NOMO-1 treated with dmso at 0.1 percent for 144 hours (cell line): ENCODE measurements at regions not wholly inside any gene's neighbourhood (a gene's known extent, or its start where the extent isn't known, plus 50 kb on each side); places are given as distances from the start of the nearest gene placed in this dataset.

Experiments used
- DNase-seq: peaks from one replicate; lab custom pipeline; 2025; ENCODE audit not compliant: unreplicated experiment; lab: John Stamatoyannopoulos, UW

DNA sequence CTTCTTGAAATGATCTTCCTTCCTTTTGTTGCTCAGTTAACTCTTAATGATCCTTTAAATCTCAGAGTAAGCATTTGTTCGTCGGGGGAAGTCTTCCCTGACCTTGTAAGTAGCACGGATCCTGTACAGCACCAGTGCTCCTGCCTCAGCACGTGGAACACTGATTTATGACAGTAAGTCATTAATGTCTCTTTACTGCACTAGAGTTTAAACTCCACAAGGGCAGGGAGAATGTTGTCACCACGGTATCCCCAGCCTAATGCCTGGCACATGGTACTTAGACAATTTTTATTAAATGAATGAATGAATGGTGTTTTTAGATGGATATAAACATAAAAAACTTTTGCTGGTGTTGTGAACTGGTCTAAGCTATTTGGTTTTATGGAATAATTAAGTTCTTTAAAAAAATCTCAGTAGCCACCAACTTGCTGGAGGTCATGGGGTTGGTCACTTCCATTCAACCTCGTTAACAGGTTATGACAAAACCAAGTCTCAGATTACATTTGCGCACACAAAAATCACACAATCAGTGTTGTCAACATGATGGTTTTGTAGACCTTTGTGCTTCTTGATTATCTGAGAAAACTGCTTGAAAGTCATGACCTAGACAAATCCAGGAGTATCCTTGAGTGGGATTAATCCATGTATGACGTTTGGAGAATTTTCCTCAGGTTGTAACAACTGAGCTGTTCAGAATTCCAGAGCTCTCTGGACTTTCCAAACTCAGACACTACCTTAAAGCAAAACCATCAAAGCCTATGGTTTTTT, 326.9 kb downstream of the DUSP10 start:
- DNase-seq = no peak

DNA sequence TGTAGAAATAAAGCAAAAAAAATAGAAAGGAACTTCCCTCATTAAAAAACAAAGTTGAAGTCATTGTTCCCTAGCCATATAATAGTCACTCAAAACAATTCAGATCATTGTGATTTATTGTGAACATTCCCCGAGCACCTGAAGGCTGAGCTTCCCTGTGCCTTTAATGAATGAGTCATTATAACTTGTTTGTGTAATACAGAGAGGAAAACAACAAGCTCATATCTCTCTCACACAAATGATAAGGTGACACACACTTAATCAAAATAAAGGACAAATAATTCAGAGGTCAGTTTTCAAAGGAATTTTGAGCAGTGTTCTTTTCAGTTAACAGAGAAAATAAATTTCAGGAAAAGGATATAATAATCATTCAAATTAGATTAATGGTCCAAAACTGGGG, 326.2 kb downstream of the DUSP10 start:
- DNase-seq = no peak

DNA sequence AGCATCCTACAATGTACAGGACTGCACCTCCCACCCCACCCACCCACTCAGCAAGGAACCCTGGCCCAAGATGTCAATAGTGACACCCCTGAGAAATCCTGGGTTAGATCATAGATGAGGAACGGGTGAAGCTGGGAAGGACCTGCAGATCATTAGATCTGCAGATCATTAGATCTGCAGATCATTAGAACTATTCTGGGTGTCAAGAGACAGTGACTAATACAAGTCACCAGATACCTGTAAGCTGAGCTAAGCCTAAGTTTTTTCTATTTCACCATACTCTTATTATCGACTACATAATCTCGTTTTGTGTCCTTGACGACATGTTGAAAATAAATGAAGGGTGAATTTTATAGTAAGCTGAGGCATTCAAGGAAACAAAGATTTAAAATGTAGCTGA, 325.7 kb downstream of the DUSP10 start:
- no peak for DNase-seq

DNA sequence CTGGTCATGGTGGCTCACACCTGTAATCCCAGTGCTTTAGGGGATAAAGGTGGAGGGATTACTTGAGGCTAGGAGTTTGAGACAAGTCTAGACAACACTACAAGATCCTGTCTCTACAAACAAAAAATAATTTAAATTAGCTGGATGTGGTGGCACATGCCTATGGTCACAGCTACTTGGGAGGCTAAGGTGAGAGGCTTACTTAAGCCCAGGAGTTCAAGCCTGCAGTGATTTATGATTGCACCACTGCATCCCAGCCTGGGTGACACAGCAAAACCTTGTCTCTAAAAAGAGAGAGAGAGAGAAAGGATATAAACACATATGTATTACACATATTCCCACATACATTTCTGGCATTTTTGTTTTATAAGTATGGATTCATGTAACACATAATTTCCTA, 325.2 kb downstream of the DUSP10 start:
- DNase-seq = no peak

DNA sequence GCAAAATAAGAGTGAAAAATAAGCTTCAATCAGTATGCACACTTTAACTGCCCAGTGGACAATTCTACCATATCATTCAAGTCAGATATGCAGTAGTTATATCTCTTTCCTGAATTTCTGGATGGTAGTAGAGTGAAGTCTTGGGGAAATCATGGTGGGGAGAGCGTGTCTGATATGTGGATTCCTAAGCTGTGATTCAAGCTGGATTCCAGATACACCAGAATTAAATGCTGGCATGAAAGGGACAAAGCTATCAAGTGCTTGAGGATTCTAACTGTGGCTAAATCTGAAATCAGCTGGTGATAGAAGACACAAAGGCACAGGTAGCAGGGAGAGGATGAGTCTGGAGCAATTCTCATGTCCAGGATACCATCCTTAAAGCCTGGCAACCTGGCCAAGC, 323.5 kb downstream of the DUSP10 start:
- no peak for DNase-seq

DNA sequence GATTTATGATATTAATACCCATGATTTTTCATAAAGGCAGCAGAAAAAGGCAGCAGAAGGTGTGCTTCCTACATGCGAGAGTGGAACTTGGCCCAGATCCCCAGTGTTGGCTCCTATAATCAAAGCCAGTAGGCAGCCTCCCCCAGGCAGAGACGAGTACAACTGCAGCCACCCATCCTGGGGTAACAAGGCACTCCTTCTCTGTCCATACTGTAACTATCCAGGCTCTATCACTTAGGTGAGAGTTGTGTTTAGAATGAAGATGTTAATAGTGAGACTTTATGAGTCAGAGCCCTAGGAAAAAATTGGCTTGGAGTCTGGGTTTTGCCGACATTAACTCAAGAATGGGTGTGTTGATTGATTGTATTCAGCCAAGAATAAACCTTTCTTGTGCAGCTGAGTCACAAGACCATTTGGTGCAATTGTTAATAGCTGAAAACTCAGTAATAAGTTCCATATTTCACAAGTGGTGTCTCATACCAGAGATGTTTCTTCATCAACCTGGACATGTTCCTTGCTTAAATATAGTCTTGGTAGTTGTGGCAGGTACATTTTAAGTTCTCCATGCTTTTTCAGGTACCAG, 322.3 kb downstream of the DUSP10 start:
- no peak for DNase-seq

DNA sequence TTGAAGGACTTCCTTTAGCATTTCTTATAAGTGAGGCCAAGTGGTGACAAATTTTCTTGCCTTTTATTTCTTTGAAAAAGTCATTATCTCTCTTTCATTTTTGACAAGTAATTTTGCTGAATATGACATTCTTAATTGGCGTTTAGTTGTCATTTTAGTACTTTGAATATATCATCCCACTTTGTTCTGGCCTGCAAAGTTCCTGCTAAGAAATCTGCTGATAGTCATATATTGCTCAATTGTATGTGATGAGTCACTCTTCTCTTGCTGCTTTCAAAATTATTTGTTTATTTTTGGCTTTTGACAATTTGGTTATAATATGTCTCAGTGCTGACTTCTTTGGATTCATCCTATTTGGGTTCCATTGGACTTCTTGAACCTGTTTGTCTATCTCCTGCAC, 312.6 kb downstream of the DUSP10 start:
- DNase-seq = no peak

DNA sequence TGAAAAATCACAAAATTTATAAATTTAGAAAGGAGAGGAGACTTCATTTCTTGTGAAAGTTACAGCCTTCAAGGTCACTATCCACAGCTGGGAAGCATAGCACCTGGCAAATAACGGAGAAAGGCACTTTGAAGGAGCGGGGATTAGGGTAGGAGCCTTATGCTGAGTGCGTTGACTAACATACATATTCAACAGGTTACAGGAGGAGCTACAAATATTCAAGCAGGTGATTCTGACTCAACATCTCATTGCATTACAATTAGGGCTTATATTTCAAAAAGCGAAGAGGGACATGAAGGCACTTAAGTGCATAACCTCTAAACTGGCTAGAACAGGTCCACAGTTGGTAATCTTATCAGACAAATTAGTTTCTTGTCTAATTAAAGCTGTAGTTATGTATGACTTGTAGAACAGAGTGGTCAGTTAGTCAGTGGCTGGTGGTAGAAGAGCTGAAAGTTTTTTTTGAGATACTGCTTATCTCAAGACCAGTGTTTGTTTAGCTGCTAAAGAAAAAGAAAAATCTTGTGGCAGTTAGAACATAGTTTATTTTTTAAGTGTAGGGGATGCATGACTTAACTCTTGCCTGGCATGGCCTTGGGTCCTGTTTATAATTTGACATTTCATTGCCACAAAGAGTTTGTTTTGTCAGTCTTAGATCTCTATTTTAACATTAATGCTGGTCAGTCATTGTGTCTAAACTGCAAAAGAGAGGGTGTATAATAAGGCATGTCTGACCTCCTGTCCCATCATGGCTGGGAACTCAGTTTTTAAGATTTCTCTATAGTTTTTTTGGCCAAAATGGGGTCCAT, 311.5 kb downstream of the DUSP10 start:
- DNase-seq = no peak

DNA sequence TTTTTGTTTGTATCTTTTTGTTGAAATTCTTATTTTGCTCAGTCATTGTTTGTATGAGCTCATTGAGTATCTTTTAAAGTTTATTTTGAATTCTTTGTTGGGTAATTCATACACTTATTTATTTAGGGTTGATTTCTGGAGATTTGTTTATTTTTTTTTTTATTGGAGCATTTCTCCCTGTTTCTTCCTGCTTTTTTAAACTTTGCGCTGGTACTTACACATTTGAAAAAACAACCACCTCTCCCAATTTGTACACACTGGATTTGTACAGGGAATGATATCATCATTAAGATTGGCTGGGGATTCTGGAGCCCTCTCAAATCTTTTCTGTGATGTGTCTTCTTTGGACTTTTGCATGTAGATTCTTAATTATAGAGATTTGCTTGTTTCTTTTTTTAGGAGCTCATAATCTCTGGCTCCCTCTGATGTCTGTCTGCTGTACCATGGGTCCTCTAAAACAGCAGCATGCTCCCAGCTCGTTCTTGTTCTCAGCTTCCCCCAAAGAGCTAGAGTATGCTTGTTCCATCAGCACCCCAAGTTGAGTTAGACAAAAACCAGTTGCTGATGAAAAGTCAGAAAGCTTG, 310.7 kb downstream of the DUSP10 start:
- DNase-seq = no peak

DNA sequence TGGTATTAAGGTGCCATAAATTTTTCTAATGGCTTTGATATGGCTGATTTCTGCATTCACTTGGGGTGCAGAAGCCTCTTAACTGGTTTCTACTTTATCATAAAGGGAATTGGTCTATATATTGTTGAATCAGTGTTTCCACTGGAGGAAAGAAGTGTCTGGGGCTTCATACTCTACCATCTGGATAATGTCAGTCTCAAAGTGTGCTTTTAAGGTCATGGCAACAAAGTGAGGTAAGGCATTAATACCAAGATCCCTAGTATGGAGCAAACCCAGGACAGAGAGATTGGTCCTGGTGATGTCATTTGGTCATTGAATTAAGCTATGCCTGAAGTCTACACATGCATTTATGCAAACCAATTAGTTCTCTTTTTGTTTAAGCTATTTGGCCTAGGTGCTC, 309.9 kb downstream of the DUSP10 start:
- DNase-seq = no peak

DNA sequence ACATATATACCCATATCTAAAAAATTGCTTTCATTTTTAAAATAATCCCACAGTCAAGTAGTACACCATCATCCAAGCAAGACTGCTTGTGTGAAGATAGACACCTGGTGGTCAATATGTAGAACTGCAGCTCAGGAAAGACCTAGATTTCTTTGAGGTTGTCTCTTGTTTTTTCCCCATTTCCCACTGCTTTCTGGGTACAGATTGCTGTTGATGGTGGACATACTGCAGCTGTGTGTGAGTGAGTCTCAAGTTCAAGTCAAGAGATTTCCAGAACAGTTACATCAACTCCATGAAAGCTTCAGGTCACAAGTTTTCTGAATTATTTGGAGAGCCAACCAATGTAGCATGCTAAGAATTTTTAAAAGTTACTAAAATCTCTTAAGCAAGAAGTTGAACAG, 306.4 kb downstream of the DUSP10 start:
- peak; percentile 6 for DNase-seq

DNA sequence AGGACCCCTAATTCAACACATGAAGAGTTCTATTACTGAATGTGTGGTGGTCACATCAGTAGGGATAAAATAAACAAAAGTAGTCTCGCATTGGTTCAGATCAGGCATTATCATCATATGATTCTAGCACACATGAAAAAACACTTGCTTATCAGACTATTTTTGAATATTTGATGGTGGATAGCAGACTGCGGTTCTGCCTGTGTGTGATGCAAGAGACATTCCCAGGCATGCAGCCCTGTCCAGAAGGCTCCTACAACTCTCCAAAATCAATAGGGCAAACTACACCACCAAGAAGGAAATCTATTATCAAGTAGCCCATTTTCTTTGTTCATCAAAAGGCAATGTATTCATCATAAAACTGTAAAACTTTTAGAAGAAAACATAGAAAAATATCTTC, 304.7 kb downstream of the DUSP10 start:
- no peak for DNase-seq

DNA sequence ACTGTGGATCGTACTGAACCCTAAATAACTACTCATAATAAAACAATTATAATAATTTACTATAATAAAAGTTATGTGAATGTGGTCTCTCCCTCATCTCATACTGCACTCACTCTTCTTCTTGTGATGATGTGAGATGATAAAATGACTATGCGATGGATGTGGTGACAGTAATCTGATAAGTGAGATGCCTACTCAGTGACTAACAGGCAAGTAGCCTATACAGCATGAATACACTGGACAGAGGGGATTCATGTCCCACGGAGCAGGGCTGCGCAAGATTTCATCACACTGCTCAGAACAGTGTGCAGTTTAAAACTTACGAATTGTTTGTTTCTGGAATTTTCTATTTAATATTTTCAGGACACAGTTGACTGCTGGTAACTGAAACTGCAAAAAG, 304.0 kb downstream of the DUSP10 start:
- no peak for DNase-seq

DNA sequence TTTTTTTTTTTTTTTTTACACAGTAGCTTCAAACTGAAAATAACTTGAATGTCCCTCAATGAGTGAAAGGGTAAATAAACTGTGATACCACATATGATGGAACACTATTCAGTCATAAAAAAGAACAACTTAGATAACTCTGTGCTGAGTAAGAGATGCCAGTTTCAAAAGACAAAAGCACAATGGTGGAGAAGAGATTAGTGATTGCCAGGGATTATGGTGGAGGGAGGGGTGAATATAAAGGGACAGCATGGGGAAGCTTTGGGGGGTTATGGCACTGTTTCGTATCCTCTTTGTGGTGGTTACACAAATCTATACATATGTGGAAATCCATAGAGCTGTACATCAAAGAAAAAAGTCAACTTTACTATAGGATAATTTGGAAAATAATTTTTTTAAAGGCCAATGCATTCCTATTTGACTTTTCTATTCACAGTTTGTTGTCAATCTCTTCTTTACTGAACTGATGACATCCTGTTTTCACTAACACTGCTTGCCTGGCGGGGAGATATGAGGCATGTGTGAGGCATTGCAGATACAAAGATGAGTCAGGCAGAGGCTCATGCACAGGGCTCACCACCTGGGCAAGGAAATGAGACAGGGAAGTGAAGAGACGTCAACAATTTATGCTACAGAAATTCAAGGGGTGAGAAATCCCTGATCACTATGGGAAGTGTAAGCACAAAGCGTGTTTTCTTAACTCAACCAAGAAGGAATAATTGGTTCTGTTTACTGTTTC, 302.7 kb downstream of the DUSP10 start:
- peak; percentile 16 for DNase-seq

DNA sequence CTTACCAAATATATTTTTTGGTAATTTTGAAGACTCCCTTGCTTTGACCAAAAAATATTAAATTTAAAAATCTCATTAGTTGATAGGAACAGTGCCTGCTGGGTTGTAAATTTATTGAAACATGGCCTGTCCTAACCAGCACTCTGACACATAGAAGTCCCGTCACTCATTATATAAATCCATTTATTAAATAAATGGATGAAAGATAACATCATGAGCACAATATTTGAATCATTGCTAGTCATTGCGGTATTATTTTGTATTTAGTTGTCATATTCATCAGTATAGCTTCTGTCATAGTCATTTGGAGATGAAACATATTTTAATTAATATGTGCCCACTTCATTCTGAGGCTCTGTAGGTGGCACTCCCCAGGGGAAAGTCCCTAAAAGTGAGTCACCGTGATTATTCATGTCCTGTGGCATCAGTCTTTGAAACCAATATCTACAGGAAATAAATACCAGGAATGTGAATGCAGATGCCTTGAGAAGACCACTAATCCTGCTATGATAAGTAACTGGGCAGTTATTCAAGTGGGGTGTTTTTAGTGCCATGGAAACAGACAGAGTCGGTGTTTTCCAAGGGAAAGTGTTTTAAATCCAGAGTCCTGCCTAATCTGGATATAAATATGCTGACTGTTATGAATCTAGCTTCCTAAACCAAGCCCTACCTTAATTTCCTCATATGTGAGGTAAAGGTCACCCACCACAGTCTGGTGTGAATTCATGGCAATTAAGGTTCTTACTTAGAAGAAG, 302.0 kb downstream of the DUSP10 start:
- DNase-seq = no peak

DNA sequence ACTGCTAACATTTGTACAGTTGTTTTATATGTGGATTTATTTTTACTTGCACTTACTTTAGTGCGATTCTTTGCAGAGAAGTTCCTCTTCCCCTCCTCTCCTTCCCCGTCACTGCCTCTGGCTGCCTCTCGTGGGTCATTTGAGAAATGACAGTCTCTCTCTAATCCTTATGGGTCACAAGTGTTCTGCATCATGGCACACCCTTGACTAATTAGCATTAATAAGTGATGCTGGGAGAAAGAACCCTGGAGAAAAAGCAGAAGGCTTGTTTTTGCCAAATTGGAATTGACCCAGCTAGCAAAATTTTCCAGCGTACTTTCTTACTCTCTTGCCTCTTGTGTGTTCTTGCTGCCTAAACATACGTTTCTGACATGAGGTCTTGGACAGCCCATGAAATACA, 301.2 kb downstream of the DUSP10 start:
- no peak for DNase-seq

DNA sequence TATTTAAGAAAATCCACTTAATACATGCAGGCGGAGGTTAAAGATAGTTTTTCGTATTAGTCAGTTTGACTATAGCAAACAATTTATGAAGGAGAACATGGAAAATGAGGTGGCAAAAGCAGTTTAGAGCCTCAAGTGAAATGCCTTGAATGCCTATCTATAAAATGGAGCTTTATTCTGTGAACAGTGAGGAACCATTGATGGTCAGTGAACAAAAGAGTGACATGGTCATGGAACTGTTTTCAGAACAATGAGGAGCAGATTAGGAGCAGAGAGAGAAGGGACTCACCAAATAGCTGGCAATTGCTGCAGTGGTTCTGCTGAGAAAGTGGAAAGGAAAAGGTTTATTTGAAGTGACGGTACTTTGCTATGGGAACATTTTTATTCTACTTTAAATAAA, 299.8 kb downstream of the DUSP10 start:
- DNase-seq = no peak

DNA sequence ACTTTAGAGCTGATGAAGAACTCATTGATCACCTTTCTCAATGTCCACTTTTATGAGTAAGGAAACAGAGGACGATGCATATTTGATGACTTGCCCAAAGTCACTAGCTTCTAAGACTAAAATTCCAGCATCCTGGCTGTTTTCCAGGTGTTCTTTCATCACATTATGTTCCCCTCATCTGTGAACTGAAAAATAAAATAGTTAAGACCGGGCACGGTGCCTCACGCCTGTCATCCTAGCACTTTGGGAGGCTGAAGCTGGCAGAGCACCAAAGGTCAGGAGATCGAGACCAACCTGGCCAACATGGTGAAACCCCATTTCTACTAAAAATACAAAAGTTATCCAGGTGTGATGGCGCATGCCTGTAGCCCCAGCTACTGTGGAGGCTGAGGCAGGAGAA, 297.5 kb downstream of the DUSP10 start:
- DNase-seq = no peak

DNA sequence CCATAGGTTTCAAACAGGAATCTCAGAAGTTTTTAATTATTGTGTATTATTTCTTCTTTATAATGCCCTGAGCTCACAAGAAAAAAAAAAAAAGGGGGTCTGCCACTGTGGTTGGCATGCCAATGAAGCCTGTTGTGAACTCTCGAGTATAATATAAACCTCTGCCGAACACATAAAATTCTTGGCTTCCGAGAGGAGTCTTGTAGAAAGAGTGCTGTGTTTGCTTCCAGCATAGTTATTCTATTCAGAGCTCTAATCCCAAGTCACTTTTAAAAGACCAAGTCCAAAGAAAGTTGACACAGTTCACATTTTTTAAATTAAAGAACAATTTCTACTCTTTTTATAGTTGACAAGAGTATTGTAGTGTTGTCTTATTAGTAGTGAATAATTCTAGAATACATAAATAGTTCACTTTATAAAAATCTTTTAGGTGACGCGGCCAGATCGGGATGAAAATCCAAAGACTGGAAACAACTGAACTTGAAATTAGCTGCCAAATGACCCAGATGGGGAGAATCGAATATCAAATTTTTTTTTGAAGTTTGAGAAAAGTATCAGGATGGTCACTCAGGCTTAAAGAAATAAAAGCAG, 293.2 kb downstream of the DUSP10 start:
- no peak for DNase-seq

DNA sequence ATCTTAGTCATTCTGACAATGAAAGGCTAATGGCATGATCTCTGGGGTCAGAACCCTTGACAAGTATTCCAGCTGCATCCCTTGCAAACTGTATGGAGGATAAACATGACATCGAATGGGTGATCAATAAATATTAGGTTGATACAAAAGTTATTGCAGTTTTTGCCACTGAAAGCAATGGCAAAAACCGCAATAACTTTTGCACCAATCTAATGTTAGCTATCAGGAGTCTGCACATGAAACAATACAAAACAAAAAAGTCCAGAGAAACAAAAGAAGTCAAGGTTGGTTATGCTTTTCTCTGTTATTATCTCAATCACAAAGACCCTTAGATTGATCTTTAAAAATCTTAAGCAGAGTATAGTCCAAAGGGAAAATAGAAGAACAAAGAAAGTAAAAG, 292.7 kb downstream of the DUSP10 start:
- no peak for DNase-seq
